Liver (tissue), 8 donors: ENCODE measurements at regions not wholly inside any gene's neighbourhood (a gene's known extent, or its start where the extent isn't known, plus 50 kb on each side); places are given as distances from the start of the nearest gene placed in this dataset.
A peak's percentile ranks its signal among the peaks of the same experiment; 100 is the strongest.

Experiments
- DNase-seq: peaks from one replicate; pipeline ENCODE4 v3.0.0-alpha.2; 2017; ENCODE audit warnings: low spot score
- H3K27ac ChIP-seq, 2 donors: one replicate each; pipeline ENCODE4 v1.7.0; 2013; ENCODE audit warnings: inconsistent platforms in 2 of 2, low read length in 2 of 2, control low read depth in 1 of 2, low read depth in 1 of 2, mild to moderate bottlenecking in 1 of 2
- H3K27me3 ChIP-seq, 4 donors: one replicate each; pipeline versions ENCODE4 v1.6.1 to v1.7.0; 2013; ENCODE audit warnings: low read length in 3 of 4, inconsistent platforms in 1 of 4, mild to moderate bottlenecking in 1 of 4, moderate library complexity in 1 of 4; ENCODE audit not compliant: control insufficient read depth in 4 of 4, insufficient read depth in 4 of 4
- H3K36me3 ChIP-seq, 4 donors: one replicate each; pipeline versions ENCODE4 v1.6.1 to v1.7.0; 2013; ENCODE audit warnings: low read length in 3 of 4, mild to moderate bottlenecking in 3 of 4, low read depth in 1 of 4, moderate library complexity in 1 of 4; ENCODE audit not compliant: control insufficient read depth in 4 of 4, insufficient read depth in 3 of 4
- H3K4me1 ChIP-seq, 4 donors: one replicate each; pipeline versions ENCODE4 v1.6.1 to v1.7.0; 2013; ENCODE audit warnings: low read length in 3 of 4, mild to moderate bottlenecking in 3 of 4, moderate library complexity in 1 of 4; ENCODE audit not compliant: control insufficient read depth in 4 of 4, insufficient read depth in 4 of 4
- H3K4me3 ChIP-seq, 3 donors: one replicate each; pipeline versions ENCODE4 v1.6.1 to v1.7.0; 2013; ENCODE audit warnings: low read length in 3 of 3, control low read depth in 1 of 3, low read depth in 1 of 3, mild to moderate bottlenecking in 1 of 3
- H3K9ac ChIP-seq, 2 donors: one replicate each; pipeline ENCODE4 v1.7.0; 2013; ENCODE audit warnings: low read length in 2 of 2, mild to moderate bottlenecking in 2 of 2, moderate library complexity in 2 of 2, control low read depth in 1 of 2, low read depth in 1 of 2
- H3K9me3 ChIP-seq, 4 donors: one replicate each; pipeline versions ENCODE4 v1.6.1 to v1.7.0; 2013; ENCODE audit warnings: low read length in 3 of 4; ENCODE audit not compliant: control insufficient read depth in 4 of 4
- FOXA1 ChIP-seq: IDR thresholded peaks from 2 replicates; pipeline ENCODE4 v1.6.1; 2016; ENCODE audit warnings: antibody characterized with exemption
- FOXA2 ChIP-seq: IDR thresholded peaks from 2 replicates; pipeline ENCODE4 v1.6.1; 2016; ENCODE audit warnings: antibody characterized with exemption
- JUND ChIP-seq, 2 donors: IDR thresholded peaks; 2 replicates each; pipeline ENCODE4 v1.6.1; 2016; ENCODE audit warnings: antibody characterized with exemption in 2 of 2
- RAD21 ChIP-seq, 2 donors: IDR thresholded peaks; 2 replicates each; pipeline ENCODE4 v1.6.1; 2016; ENCODE audit warnings: antibody characterized with exemption in 2 of 2, mild to moderate bottlenecking in 2 of 2
- RXRA ChIP-seq, 2 donors: IDR thresholded peaks; 2 replicates each; pipeline ENCODE4 v1.6.1; 2017 to 2018; ENCODE audit warnings: antibody characterized with exemption in 2 of 2, mild to moderate bottlenecking in 1 of 2
- YY1 ChIP-seq: IDR thresholded peaks from 2 replicates; pipeline ENCODE4 v1.6.1; 2016; ENCODE audit warnings: antibody characterized with exemption, mild to moderate bottlenecking
- WGBS: extraction: QIAGEN DNeasy Blood & Tissue Kit; methylation state at CpG from one replicate; pipeline ENCODE4 v1.1.7; 2013; 5-methylcytosine and 5-hydroxymethylcytosine counted together
- TF ChIP-seq, protein P1 (sequence below): IDR thresholded peaks from 2 replicates; pipeline ENCODE4 v1.6.1; 2016; ENCODE audit warnings: antibody characterized with exemption
- TF ChIP-seq, protein P2 (sequence below): fragments of 150-350 bp; IDR thresholded peaks from 2 replicates; pipeline ENCODE4 v1.5.1; 2017; ENCODE audit warnings: improper control_type of control experiment, low read depth, low read length; ENCODE audit not compliant: missing input control
- TF ChIP-seq, protein P3 (sequence below): IDR thresholded peaks from 2 replicates; pipeline ENCODE4 v1.6.1; 2016; ENCODE audit warnings: antibody characterized with exemption
- donor health status: healthy.
- donor health status: healthy.
- donor health status: healthy.
- donor health status: healthy.
- donor health status: healthy.

DNA sequence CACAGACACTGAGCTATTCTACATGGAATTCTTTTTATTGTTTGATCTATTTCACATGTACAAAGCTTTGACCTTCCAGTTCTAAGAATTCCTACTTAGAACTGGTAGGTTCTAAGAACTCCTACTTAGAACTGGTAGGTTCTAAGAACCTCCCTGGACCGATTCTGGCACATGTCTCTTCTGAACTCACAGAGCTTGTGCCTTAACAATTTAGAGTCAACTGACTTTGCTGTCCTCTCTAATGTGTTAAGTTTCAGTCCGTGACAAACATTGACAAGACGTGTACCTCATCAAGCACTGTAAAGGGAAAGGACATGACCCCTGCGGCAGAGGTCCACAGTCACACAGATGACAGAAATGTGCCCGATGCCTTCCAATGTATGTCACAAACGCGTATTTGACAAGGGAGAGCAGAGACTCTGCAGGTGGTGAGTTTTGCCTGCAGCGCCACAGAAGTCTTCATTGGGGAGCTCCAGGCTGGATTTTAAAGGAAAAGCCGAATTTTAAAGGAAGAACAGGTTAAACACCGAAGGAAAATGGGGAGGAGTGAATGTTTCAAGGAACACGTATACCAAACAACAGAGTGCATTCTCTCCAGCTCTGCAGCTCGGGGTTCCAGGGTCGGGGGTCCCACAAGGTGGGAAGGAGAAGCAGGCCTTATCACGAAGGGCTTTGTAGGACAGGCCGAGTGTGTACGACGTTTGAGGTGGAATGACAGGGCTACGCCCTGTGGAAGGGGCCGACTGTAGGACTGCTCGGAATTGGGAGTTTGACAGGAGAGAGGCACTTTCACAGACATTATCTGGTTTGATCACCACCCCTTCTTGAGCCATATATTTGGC is 161.1 kb upstream of the KLF14 start:
- Histone ChIP-seq H3K9me3 (no peaks in the 10 kb centered on the region), H3K4me1 (peaks cover 9 to 34% (median 18%) of the 10 kb centered on the region in 4 donors), H3K9ac (peak overlapping the region in 1 of 2 donors; percentile 37), H3K36me3 (peaks cover 0 to 13% (median 7%) of the 10 kb centered on the region in 4 donors), H3K27ac (peak overlapping the region; percentile 62 to 81), H3K27me3 (no peaks in the 10 kb centered on the region), H3K4me3 (no peak overlapping the region)
- no peak for TF ChIP-seq YY1
- TF ChIP-seq, protein P1, sequence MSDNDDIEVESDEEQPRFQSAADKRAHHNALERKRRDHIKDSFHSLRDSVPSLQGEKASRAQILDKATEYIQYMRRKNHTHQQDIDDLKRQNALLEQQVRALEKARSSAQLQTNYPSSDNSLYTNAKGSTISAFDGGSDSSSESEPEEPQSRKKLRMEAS: no peak
- no peak for TF ChIP-seq FOXA2
- 75% methylated on average over 20 of the region's 20 CpGs for WGBS
- DNase-seq: no peak

DNA sequence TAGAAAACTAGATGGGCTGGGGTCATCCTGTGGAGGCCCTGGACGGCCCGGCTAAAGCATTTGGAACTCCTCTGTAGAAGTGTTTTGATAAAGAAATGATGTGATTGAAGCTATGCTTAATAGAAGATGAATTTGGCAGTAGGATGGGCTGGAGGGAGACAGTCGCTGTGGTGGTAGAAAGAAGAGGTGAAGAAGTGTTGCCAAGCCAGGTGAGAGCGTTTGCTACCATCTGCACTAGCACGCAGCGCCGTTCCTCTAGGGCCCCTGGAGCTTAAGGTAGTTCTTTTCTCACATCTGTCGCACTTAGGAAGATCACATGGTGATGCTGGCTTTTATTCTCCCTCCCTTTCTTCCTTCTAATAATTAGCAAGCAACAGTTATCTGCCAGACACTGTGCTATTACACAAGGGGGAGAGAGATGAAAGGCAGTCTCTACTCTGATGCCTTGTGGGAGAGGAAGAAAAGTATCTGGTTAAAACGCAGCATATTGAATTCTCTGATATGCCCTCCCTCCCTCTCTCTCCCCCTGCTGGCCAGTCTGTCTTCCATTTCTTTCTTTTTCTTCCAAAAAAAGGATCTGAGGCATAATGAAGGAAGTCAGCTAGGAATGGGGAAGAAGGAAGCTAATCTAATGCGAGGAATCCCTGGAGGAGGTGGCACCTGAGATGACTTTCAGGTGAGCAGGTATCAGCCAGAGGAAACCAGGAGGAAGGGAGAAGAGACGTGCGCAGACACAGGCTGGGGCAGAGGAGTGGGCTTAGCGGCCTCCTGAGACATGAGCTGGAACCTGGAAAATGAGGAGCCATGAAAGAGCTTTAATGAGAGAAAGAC is 162.3 kb upstream of the KLF14 start:
- H3K4me1 ChIP-seq: peaks cover 9 to 45% (median 30%) of the 10 kb centered on the region in 4 donors
- H3K27me3 ChIP-seq: no peaks in the 10 kb centered on the region
- no peak overlapping the region for H3K4me3 ChIP-seq
- H3K9me3 ChIP-seq: no peaks in the 10 kb centered on the region
- no peak for DNase-seq
- H3K27ac ChIP-seq: peak overlapping the region; percentile 31 to 34
- WGBS: 84% methylated on average over 13 of the region's 13 CpGs
- peaks cover 0 to 8% (median 4%) of the 10 kb centered on the region in 4 donors for H3K36me3 ChIP-seq
- H3K9ac ChIP-seq: no peak overlapping the region
- TF ChIP-seq RXRA (IDR thresholded peaks at IDR 0.05) (peak in 1 of 2 donors; percentile 5), JUND (IDR thresholded peaks at IDR 0.05) (no peak), YY1 (no peak), RAD21 (IDR thresholded peaks at IDR 0.05) (peak in 1 of 2 donors; percentile 42)
- TF ChIP-seq, protein P2, sequence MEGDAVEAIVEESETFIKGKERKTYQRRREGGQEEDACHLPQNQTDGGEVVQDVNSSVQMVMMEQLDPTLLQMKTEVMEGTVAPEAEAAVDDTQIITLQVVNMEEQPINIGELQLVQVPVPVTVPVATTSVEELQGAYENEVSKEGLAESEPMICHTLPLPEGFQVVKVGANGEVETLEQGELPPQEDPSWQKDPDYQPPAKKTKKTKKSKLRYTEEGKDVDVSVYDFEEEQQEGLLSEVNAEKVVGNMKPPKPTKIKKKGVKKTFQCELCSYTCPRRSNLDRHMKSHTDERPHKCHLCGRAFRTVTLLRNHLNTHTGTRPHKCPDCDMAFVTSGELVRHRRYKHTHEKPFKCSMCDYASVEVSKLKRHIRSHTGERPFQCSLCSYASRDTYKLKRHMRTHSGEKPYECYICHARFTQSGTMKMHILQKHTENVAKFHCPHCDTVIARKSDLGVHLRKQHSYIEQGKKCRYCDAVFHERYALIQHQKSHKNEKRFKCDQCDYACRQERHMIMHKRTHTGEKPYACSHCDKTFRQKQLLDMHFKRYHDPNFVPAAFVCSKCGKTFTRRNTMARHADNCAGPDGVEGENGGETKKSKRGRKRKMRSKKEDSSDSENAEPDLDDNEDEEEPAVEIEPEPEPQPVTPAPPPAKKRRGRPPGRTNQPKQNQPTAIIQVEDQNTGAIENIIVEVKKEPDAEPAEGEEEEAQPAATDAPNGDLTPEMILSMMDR: peak; percentile 21
- TF ChIP-seq, protein P3, sequence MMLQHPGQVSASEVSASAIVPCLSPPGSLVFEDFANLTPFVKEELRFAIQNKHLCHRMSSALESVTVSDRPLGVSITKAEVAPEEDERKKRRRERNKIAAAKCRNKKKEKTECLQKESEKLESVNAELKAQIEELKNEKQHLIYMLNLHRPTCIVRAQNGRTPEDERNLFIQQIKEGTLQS: no peak

DNA sequence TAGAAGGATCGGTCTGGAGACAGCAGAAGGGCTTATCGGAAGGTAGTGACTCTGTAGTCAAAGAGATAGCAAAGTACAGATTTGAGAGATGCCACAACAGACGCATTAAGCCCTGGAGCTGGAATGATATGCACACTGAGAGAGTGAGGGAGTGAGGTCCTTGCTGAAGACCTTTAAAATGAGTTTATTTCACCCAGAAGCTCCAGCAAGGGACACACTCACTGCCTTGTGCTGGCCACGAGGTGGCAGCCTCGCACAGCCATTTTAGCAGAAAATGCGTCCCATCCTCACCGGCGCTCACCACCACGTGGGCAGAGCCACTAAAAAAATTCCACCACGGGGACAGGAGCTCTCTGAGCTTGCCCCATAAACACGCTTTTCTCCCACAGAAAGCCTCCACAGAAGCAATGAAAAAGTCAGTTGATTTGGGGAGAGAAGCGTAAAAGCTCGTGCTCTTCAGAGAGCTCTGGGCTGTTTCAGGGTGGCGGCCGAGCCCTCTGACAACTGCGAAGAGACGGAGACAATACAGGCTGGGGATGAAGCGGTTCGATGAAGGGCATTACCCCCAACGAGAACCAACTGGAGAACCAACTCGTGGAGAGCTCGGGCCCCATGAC is 163.0 kb upstream of the KLF14 start:
- H3K4me1 ChIP-seq: peaks cover 9 to 52% (median 37%) of the 10 kb centered on the region in 4 donors
- 47% methylated on average over 22 of the region's 22 CpGs for WGBS
- no peaks in the 10 kb centered on the region for H3K27me3 ChIP-seq
- no peak overlapping the region for H3K9ac ChIP-seq
- TF ChIP-seq, protein P1: peak; percentile 56
- TF ChIP-seq FOXA1 (no peak), JUND (IDR thresholded peaks at IDR 0.05) (no peak), YY1 (peak; percentile 32), RAD21 (IDR thresholded peaks at IDR 0.05) (peak; percentile 96 to 97)
- TF ChIP-seq, protein P2: peak; percentile 94
- peak; percentile 55 for DNase-seq
- no peaks in the 10 kb centered on the region for H3K9me3 ChIP-seq
- H3K27ac ChIP-seq: peak overlapping the region; percentile 31 to 34
- no peak overlapping the region for H3K4me3 ChIP-seq
- peaks cover 0 to 8% (median 4%) of the 10 kb centered on the region in 4 donors for H3K36me3 ChIP-seq
